Tibial nerve (tissue), 3 donors: ENCODE measurements at regions not wholly inside any gene's neighbourhood (a gene's known extent, or its start where the extent isn't known, plus 50 kb on each side); places are given as distances from the start of the nearest gene placed in this dataset.

Experiments used
- POLR2A ChIP-seq, 2 donors: fragments of 450-650 bp; IDR thresholded peaks; one replicate each; pipeline ENCODE4 v1.6.1; 2017; ENCODE audit warnings: antibody characterized with exemption in 2 of 2, mild to moderate bottlenecking in 2 of 2, moderate library complexity in 2 of 2
- TF ChIP-seq, protein P1 (sequence below), 5 experiments: fragments of 200-600 bp in 3 of 5; fragments of 450-650 bp in 2 of 5; sonication (generic) in 3 of 5; IDR thresholded peaks; one replicate each; pipeline ENCODE4 v1.5.1; 2016 to 2019; ENCODE audit warnings: antibody characterized with exemption in 5 of 5, mild to moderate bottlenecking in 3 of 5, moderate library complexity in 2 of 5

DNA sequence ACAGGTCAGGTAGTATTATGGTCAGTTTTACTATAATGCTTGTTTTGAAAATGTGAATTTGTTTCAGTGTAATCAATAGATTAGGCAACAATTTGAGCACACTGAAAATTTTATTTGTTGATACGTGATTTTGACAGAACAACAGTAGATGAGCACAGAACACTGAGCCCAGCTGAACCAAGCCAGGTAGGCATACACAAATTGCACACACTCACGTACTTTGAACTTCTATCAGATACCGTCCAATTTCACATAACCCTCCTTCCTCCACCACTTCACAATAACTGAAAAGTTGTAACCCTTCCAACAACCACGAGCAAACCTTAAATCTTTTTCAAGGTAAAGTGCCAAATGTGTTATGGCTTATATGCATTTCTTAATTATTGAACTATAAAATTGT, 229.5 kb upstream of the TMEFF2 start:
- TF ChIP-seq, protein P1, sequence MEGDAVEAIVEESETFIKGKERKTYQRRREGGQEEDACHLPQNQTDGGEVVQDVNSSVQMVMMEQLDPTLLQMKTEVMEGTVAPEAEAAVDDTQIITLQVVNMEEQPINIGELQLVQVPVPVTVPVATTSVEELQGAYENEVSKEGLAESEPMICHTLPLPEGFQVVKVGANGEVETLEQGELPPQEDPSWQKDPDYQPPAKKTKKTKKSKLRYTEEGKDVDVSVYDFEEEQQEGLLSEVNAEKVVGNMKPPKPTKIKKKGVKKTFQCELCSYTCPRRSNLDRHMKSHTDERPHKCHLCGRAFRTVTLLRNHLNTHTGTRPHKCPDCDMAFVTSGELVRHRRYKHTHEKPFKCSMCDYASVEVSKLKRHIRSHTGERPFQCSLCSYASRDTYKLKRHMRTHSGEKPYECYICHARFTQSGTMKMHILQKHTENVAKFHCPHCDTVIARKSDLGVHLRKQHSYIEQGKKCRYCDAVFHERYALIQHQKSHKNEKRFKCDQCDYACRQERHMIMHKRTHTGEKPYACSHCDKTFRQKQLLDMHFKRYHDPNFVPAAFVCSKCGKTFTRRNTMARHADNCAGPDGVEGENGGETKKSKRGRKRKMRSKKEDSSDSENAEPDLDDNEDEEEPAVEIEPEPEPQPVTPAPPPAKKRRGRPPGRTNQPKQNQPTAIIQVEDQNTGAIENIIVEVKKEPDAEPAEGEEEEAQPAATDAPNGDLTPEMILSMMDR (IDR thresholded peaks at IDR 0.05) = no peak
- TF ChIP-seq POLR2A (IDR thresholded peaks at IDR 0.05) = no peak
